ENCODE measurements at regions not wholly inside any gene's neighbourhood (a gene's known extent, or its start where the extent isn't known, plus 50 kb on each side); places are given as distances from the start of the nearest gene placed in this dataset.

GRCh38 chrX:38886112-38886511 lies 84.9 kb downstream of the MID1IP1 start:
- no peak for DNase-seq (ENCODE audit: low read depth in 1 of 2, low spot score in 1 of 2)

- DNase-seq (ENCODE audit: low read depth in 1 of 2, low spot score in 1 of 2), result no peak
These were observed 86.0 kb downstream of the MID1IP1 start for GRCh38 chrX:38887222-38887621.

GRCh38 chrX:38890326-38890725 lies 89.1 kb downstream of the MID1IP1 start:
- DNase-seq (ENCODE audit: low read depth in 1 of 2, low spot score in 1 of 2), result no peak

- DNase-seq (ENCODE audit: low read depth in 1 of 2, low spot score in 1 of 2), result no peak
These were observed 89.7 kb downstream of the MID1IP1 start for GRCh38 chrX:38890963-38891362.

- DNase-seq (ENCODE audit: low read depth in 1 of 2, low spot score in 1 of 2), result no peak
These were observed 90.6 kb downstream of the MID1IP1 start for GRCh38 chrX:38891641-38892413.

GRCh38 chrX:38893441-38893840 lies 92.2 kb downstream of the MID1IP1 start:
- no peak for DNase-seq (ENCODE audit: low read depth in 1 of 2, low spot score in 1 of 2)

- no peak for DNase-seq (ENCODE audit: low read depth in 1 of 2, low spot score in 1 of 2)
These were observed 94.5 kb downstream of the MID1IP1 start for GRCh38 chrX:38895775-38896174.

- no peak for DNase-seq (ENCODE audit: low read depth in 1 of 2, low spot score in 1 of 2)
These were observed 95.6 kb downstream of the MID1IP1 start for GRCh38 chrX:38896724-38897298.

- no peak for DNase-seq (ENCODE audit: low read depth in 1 of 2, low spot score in 1 of 2)
These were observed 97.0 kb downstream of the MID1IP1 start for GRCh38 chrX:38898261-38898660.

GRCh38 chrX:38899650-38900049 lies 98.4 kb downstream of the MID1IP1 start:
- DNase-seq (ENCODE audit: low read depth in 1 of 2, low spot score in 1 of 2), result no peak

- no peak for DNase-seq (ENCODE audit: low read depth in 1 of 2, low spot score in 1 of 2)
These were observed 99.5 kb downstream of the MID1IP1 start for GRCh38 chrX:38900719-38901118.

GRCh38 chrX:38902972-38903492 lies 101.8 kb downstream of the MID1IP1 start:
- DNase-seq (ENCODE audit: low read depth in 1 of 2, low spot score in 1 of 2), result no peak

GRCh38 chrX:38916801-38917200 lies 115.5 kb downstream of the MID1IP1 start:
- DNase-seq (ENCODE audit: low read depth in 1 of 2, low spot score in 1 of 2), result no peak

- DNase-seq (ENCODE audit: low read depth in 1 of 2, low spot score in 1 of 2), result no peak
These were observed 116.7 kb downstream of the MID1IP1 start for GRCh38 chrX:38917954-38918353.

GRCh38 chrX:38919202-38919601 lies 117.9 kb downstream of the MID1IP1 start:
- no peak for DNase-seq (ENCODE audit: low read depth in 1 of 2, low spot score in 1 of 2)

- no peak for DNase-seq (ENCODE audit: low read depth in 1 of 2, low spot score in 1 of 2)
These were observed 118.7 kb downstream of the MID1IP1 start for GRCh38 chrX:38919853-38920528.

- DNase-seq (ENCODE audit: low read depth in 1 of 2, low spot score in 1 of 2), result no peak
These were observed 122.3 kb downstream of the MID1IP1 start for GRCh38 chrX:38923451-38923969.

- DNase-seq (ENCODE audit: low read depth in 1 of 2, low spot score in 1 of 2), result no peak
These were observed 126.3 kb downstream of the MID1IP1 start for GRCh38 chrX:38927592-38927991.

GRCh38 chrX:38929966-38930421 lies 128.7 kb downstream of the MID1IP1 start:
- DNase-seq (ENCODE audit: low read depth in 1 of 2, low spot score in 1 of 2), result no peak

- no peak for DNase-seq (ENCODE audit: low read depth in 1 of 2, low spot score in 1 of 2)
These were observed 129.2 kb downstream of the MID1IP1 start for GRCh38 chrX:38930474-38930873.

GRCh38 chrX:38935561-38935960 lies 134.3 kb downstream of the MID1IP1 start:
- no peak for DNase-seq (ENCODE audit: low read depth in 1 of 2, low spot score in 1 of 2)

GRCh38 chrX:38937400-38937799 lies 136.1 kb downstream of the MID1IP1 start:
- no peak for DNase-seq (ENCODE audit: low read depth in 1 of 2, low spot score in 1 of 2)
